Astrocyte (in vitro differentiated cells and primary cell): ENCODE measurements at regions not wholly inside any gene's neighbourhood (a gene's known extent, or its start where the extent isn't known, plus 50 kb on each side); places are given as distances from the start of the nearest gene placed in this dataset.
A peak's percentile ranks its signal among the peaks of the same experiment; 100 is the strongest.

Experiments
- DNase-seq: peaks from one replicate; pipeline ENCODE4 v3.0.0-alpha.2; 2010; ENCODE audit warnings: low read depth
- FAIRE-seq: peaks from 2 replicates; lab custom pipeline; 2011; peaks lifted over from hg19 to GRCh38; lab: Jason Lieb, UNC
- H2AFZ ChIP-seq: 2 replicates; pipeline ENCODE4 v1.6.0; 2012; ENCODE audit warnings: low read depth, low read length, inconsistent platforms
- H3K27ac ChIP-seq: 2 replicates; pipeline ENCODE4 v1.5.1; 2011; ENCODE audit warnings: low read depth, low read length, inconsistent platforms
- H3K27me3 ChIP-seq: 2 replicates; pipeline ENCODE4 v1.6.0; 2011; ENCODE audit warnings: low read length, inconsistent platforms; ENCODE audit not compliant: insufficient read depth
- H3K36me3 ChIP-seq: 2 replicates; pipeline ENCODE4 v1.5.1; 2011; ENCODE audit warnings: low read length, inconsistent platforms; ENCODE audit not compliant: insufficient read depth
- H3K4me1 ChIP-seq: 2 replicates; pipeline ENCODE4 v1.5.1; 2011; ENCODE audit warnings: low read length, inconsistent platforms; ENCODE audit not compliant: insufficient read depth
- H3K4me2 ChIP-seq: 2 replicates; pipeline ENCODE4 v1.6.0; 2012; ENCODE audit warnings: low read length, inconsistent platforms
- H3K4me3 ChIP-seq: 2 replicates; pipeline ENCODE4 v1.5.1; 2011; ENCODE audit warnings: low read depth, mild to moderate bottlenecking, low read length, inconsistent platforms; ENCODE audit not compliant: insufficient read depth
- H3K79me2 ChIP-seq: 2 replicates; pipeline ENCODE4 v1.6.0; 2012; ENCODE audit warnings: mild to moderate bottlenecking, low read length, inconsistent platforms; ENCODE audit not compliant: insufficient read depth
- H3K9ac ChIP-seq: 2 replicates; pipeline ENCODE4 v1.6.0; 2012; ENCODE audit warnings: mild to moderate bottlenecking, low read length, inconsistent platforms
- H3K9me3 ChIP-seq: 2 replicates; pipeline ENCODE4 v1.5.1; 2012; ENCODE audit warnings: low read depth, mild to moderate bottlenecking, low read length, inconsistent platforms; ENCODE audit not compliant: insufficient read depth
- H4K20me1 ChIP-seq: 2 replicates; pipeline ENCODE4 v1.6.0; 2012; ENCODE audit warnings: low read length, inconsistent platforms; ENCODE audit not compliant: insufficient read depth
- H3K27ac Mint-ChIP-seq: one replicate; pipeline ENCODE4 v1.8.0; 2021; ENCODE audit warnings: mild to moderate bottlenecking, mixed read lengths; ENCODE audit not compliant: unreplicated experiment
- H3K27me3 Mint-ChIP-seq: one replicate; pipeline ENCODE4 v1.8.0; 2021; ENCODE audit warnings: low read depth, mixed read lengths; ENCODE audit not compliant: unreplicated experiment
- H3K36me3 Mint-ChIP-seq: one replicate; pipeline ENCODE4 v1.8.0; 2021; ENCODE audit warnings: low read depth, mixed read lengths; ENCODE audit not compliant: unreplicated experiment
- H3K4me1 Mint-ChIP-seq: one replicate; pipeline ENCODE4 v1.8.0; 2021; ENCODE audit warnings: low read depth, mixed read lengths; ENCODE audit not compliant: unreplicated experiment
- H3K4me3 Mint-ChIP-seq: one replicate; pipeline ENCODE4 v1.8.0; 2021; ENCODE audit warnings: mild to moderate bottlenecking, moderate library complexity, mixed read lengths; ENCODE audit not compliant: unreplicated experiment
- H3K9me3 Mint-ChIP-seq: one replicate; pipeline ENCODE4 v1.8.0; 2021; ENCODE audit warnings: mild to moderate bottlenecking, mixed read lengths; ENCODE audit not compliant: unreplicated experiment
- EZH2 ChIP-seq: IDR thresholded peaks from 2 replicates; pipeline ENCODE4 v1.6.1; 2012; ENCODE audit warnings: mild to moderate bottlenecking, low read length, inconsistent platforms; ENCODE audit not compliant: insufficient read depth
- TF ChIP-seq, protein P1 (sequence below): IDR thresholded peaks from 2 replicates; pipeline ENCODE4 v1.5.1; 2011; ENCODE audit warnings: low read depth, mild to moderate bottlenecking, inconsistent platforms, low read length, moderate library complexity; ENCODE audit not compliant: insufficient read depth

- H3K36me3 Mint-ChIP-seq, result peaks cover 9% of the 10 kb centered on the region
- peaks cover 33% of the 10 kb centered on the region for H3K79me2 ChIP-seq
- H3K4me2 ChIP-seq, result peak overlapping the region; percentile 86
- peak overlapping the region; percentile 49 for H2AFZ ChIP-seq
- H4K20me1 ChIP-seq, result peaks cover 31% of the 10 kb centered on the region
- H3K9me3 Mint-ChIP-seq, result peaks cover 1% of the 10 kb centered on the region
- H3K27me3 ChIP-seq, result no peaks in the 10 kb centered on the region
- H3K9me3 ChIP-seq, result no peaks in the 10 kb centered on the region
- H3K27me3 Mint-ChIP-seq, result no peaks in the 10 kb centered on the region
- peaks cover 20% of the 10 kb centered on the region for H3K4me1 Mint-ChIP-seq
- H3K27ac ChIP-seq, result peak overlapping the region; percentile 90
- peak overlapping the region; percentile 79 for H3K27ac Mint-ChIP-seq
- FAIRE-seq, result no peak
- H3K36me3 ChIP-seq, result no peaks in the 10 kb centered on the region
- H3K4me3 Mint-ChIP-seq, result peak overlapping the region; percentile 99
- DNase-seq, result peak; percentile 95
- H3K4me3 ChIP-seq, result peak overlapping the region; percentile 93
- no peak for TF ChIP-seq EZH2
- TF ChIP-seq, protein P1, sequence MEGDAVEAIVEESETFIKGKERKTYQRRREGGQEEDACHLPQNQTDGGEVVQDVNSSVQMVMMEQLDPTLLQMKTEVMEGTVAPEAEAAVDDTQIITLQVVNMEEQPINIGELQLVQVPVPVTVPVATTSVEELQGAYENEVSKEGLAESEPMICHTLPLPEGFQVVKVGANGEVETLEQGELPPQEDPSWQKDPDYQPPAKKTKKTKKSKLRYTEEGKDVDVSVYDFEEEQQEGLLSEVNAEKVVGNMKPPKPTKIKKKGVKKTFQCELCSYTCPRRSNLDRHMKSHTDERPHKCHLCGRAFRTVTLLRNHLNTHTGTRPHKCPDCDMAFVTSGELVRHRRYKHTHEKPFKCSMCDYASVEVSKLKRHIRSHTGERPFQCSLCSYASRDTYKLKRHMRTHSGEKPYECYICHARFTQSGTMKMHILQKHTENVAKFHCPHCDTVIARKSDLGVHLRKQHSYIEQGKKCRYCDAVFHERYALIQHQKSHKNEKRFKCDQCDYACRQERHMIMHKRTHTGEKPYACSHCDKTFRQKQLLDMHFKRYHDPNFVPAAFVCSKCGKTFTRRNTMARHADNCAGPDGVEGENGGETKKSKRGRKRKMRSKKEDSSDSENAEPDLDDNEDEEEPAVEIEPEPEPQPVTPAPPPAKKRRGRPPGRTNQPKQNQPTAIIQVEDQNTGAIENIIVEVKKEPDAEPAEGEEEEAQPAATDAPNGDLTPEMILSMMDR, result no peak
- H3K9ac ChIP-seq, result peak overlapping the region; percentile 97
- peaks cover 8% of the 10 kb centered on the region for H3K4me1 ChIP-seq
Observed at GRCh38 chr6:26195376-26195923, 108.2 kb downstream of the HFE start.

- Mint-ChIP-seq H3K27ac (peak overlapping the region; percentile 79), H3K4me1 (peaks cover 20% of the 10 kb centered on the region), H3K27me3 (no peaks in the 10 kb centered on the region), H3K36me3 (peaks cover 9% of the 10 kb centered on the region), H3K4me3 (peak overlapping the region; percentile 99), H3K9me3 (peaks cover 1% of the 10 kb centered on the region)
- no peak for FAIRE-seq
- Histone ChIP-seq H3K27ac (peak overlapping the region; percentile 90), H2AFZ (no peak overlapping the region), H3K36me3 (no peaks in the 10 kb centered on the region), H3K4me2 (peak overlapping the region; percentile 86), H4K20me1 (peaks cover 31% of the 10 kb centered on the region), H3K9me3 (no peaks in the 10 kb centered on the region), H3K79me2 (peaks cover 33% of the 10 kb centered on the region), H3K4me3 (peak overlapping the region; percentile 93), H3K9ac (peak overlapping the region; percentile 97), H3K27me3 (no peaks in the 10 kb centered on the region), H3K4me1 (peaks cover 8% of the 10 kb centered on the region)
- DNase-seq, result no peak
- no peak for TF ChIP-seq EZH2
- TF ChIP-seq, protein P1, result no peak
Observed at GRCh38 chr6:26195924-26196845, 109.0 kb downstream of the HFE start.
